Fibroblast of pulmonary artery (primary cell): ENCODE measurements at regions not wholly inside any gene's neighbourhood (a gene's known extent, or its start where the extent isn't known, plus 50 kb on each side); places are given as distances from the start of the nearest gene placed in this dataset.

Source experiments
- DNase-seq: peaks from one replicate; pipeline ENCODE4 v3.0.0-alpha.2; 2010; ENCODE audit warnings: low read depth
- H3K4me3 ChIP-seq: replicated peaks from 2 replicates; pipeline ENCODE4 v1.5.1; 2011; ENCODE audit warnings: low read depth, mild to moderate bottlenecking, control low read depth, low read length, moderate library complexity
- TF ChIP-seq, protein P1 (sequence below): IDR thresholded peaks from 2 replicates; pipeline ENCODE4 v1.5.1; 2011; ENCODE audit warnings: mild to moderate bottlenecking, control low read depth, low read length, inconsistent platforms; ENCODE audit errors: missing control alignments

DNA sequence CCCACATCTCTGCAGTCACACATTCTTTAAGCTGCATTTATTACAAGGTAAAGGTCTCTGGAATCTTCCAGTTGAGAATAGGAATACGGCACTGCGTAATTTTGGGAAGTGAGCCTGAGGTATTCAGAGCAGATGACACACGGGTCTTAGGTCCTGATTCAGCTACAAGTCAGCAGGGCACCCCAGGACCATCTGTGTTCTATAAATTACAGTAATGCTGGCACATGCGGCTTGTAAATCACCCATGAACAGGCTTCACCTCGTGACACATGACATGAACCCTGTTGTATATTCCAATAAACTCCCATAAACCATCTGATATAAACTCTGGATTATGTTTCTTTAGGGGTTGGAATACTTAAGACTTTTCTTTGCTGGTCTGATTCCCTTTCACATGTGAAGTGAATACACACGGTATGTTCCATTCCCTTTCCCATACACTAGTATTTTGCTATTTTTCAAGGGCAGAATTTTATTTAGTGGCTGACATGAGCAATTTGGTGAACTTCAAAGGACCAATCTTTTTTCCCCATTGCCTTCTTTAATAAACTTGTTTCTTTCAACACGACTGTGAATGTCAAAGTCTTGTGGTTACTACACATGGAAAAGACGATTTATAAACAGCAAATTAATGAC is 298.6 kb downstream of the MEIS1 start:
- no peak overlapping the region for H3K4me3 ChIP-seq
- no peak for DNase-seq
- TF ChIP-seq, protein P1, sequence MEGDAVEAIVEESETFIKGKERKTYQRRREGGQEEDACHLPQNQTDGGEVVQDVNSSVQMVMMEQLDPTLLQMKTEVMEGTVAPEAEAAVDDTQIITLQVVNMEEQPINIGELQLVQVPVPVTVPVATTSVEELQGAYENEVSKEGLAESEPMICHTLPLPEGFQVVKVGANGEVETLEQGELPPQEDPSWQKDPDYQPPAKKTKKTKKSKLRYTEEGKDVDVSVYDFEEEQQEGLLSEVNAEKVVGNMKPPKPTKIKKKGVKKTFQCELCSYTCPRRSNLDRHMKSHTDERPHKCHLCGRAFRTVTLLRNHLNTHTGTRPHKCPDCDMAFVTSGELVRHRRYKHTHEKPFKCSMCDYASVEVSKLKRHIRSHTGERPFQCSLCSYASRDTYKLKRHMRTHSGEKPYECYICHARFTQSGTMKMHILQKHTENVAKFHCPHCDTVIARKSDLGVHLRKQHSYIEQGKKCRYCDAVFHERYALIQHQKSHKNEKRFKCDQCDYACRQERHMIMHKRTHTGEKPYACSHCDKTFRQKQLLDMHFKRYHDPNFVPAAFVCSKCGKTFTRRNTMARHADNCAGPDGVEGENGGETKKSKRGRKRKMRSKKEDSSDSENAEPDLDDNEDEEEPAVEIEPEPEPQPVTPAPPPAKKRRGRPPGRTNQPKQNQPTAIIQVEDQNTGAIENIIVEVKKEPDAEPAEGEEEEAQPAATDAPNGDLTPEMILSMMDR = no peak

DNA sequence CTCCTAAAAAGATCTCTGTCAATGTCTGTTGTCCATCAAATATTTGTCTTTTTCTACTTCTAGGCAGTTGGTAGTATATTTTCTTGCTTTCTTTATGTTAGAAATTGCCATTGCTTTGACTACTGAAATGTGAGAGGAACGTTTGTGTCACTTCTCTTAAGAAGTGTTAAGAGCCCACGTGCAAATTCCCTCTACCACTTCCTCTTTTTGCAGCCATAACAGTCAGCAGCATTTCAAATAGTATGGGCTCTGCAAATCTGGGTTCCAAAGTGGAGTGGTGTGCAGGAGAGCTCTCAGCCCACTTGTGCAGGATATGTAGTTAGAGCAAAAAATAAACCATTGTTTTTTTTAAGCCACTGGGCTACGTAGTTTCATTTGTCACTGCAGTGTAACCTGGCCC is 314.0 kb downstream of the MEIS1 start:
- no peak overlapping the region for H3K4me3 ChIP-seq
- TF ChIP-seq, protein P1 = no peak
- DNase-seq = no peak

DNA sequence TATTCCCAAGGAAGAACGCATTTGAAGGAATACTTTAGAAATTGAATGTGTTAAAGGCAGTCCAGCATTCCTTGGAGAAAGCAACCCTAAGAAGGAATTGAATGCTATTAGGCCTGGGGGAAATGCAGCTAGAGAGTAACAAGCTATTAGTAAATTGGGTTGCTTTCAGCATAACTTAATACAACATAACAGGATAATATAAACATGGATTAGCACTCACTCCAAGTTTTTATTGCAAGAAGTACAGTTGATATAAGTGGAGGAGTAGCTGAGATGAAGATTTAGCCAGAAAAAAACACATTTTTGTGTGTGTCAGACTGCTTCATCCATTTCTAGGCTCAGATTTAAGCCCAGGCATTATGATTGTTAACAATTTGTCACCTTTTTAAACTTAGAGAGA is 314.6 kb downstream of the MEIS1 start:
- TF ChIP-seq, protein P1 = no peak
- no peak for DNase-seq

DNA sequence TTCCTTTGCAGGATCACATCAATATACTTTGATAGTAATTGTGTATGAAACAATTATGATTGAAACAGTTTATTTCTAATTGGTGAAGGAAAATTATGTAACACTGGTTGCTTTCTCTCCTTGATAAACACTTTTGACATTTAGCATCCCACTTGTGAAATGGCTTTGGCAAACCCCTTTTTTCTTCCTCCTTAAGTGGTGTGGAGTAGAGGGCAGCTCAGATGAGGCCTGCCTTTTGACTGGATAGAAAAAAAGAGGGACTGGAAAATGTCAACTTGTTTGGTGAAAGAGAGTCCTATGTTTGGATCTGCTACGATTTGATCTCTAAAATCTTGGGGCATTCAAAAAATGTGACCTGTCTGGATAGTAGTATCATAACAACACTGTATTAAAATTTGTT is 318.3 kb downstream of the MEIS1 start:
- no peak for DNase-seq
- H3K4me3 ChIP-seq = no peak overlapping the region
- TF ChIP-seq, protein P1 = no peak

More for the DNA sequence above, 314.6 kb downstream of the MEIS1 start:
- no peak overlapping the region for H3K4me3 ChIP-seq

DNA sequence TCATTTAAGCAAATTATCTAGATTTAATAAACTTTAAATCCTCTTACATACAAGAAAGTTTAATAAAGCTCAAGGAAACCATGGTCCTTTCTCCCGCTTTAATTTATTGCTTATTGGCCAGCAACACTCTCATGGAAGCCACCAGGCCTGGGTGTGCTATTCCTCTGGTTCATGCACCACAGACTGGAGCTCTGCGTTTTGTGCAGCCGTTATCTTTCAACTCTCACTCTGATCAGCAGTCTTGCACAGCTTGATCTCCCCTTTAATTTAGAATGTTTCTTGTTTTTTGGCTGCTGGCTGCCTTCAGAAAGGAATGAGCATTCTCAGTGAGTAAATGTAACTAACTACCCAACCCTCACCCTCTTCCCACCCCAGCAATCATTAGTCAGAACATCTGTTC is 318.7 kb downstream of the MEIS1 start:
- DNase-seq = no peak
- TF ChIP-seq, protein P1 = no peak
- no peak overlapping the region for H3K4me3 ChIP-seq

DNA sequence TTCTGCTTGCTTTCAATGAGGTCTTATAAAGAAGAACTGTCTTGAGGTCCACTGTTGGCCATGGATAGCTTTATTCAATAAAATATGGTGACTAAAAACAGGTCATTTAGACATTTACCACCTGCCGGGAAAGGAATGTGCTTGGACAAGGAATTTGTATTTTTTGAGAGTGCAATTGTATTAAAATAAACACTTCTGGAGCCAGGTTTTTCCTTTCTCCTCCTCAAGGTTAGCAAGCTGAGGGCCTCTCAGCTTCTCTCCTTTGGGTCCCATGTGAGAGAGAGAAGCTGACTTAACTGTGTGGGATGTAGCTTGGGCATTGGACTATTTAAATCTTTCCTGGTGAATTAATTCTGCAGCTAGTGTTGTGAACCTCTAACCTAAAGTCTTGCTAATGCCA is 321.0 kb downstream of the MEIS1 start:
- TF ChIP-seq, protein P1 = no peak
- no peak for DNase-seq
- no peak overlapping the region for H3K4me3 ChIP-seq

DNA sequence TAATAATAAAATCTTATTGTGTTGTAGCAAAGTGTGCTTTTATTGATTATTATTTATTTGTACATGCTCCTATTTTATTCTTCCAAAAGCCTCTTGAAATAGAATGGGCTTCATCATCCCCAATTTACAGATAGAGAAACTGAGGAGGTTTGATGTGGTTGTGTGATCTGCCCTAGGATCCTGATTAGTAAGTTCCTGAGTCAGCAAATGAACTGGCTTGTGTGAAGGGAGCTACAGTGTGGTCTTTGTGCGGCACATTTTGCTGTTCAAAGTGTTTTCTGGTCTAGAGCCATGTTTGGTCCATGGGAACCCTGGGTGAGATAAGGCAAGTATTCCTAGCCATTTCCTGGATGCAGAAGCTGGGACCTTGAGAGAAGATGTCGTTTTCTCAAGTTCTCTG is 326.9 kb downstream of the MEIS1 start:
- no peak overlapping the region for H3K4me3 ChIP-seq
- no peak for DNase-seq
- TF ChIP-seq, protein P1 = no peak
